Nephron progenitor cell (in vitro differentiated cells): ENCODE measurements at regions not wholly inside any gene's neighbourhood (a gene's known extent, or its start where the extent isn't known, plus 50 kb on each side); places are given as distances from the start of the nearest gene placed in this dataset.
"Not testable (repeated sequence)": the region's sequence is repeated elsewhere in the genome, so short reads cannot be mapped to it uniquely, and the experiment has no call there.

ENCODE experiments used
- DNase-seq: peaks from one replicate; pipeline ENCODE4 v3.0.0; 2021
- H3K27ac Mint-ChIP-seq: 2 replicates; pipeline ENCODE4 v1.8.0; 2021; ENCODE audit warnings: mild to moderate bottlenecking, moderate library complexity, mixed read lengths
- H3K27me3 Mint-ChIP-seq: 2 replicates; pipeline ENCODE4 v1.8.0; 2021; ENCODE audit warnings: mild to moderate bottlenecking, low read depth, mixed read lengths; ENCODE audit not compliant: poor library complexity
- H3K36me3 Mint-ChIP-seq: 2 replicates; pipeline ENCODE4 v1.8.0; 2021; ENCODE audit warnings: low read depth, mixed read lengths
- H3K4me1 Mint-ChIP-seq: 2 replicates; pipeline ENCODE4 v1.8.0; 2021; ENCODE audit warnings: mixed read lengths
- H3K4me3 Mint-ChIP-seq: 2 replicates; pipeline ENCODE4 v1.8.0; 2021; ENCODE audit warnings: mild to moderate bottlenecking, moderate library complexity, mixed read lengths
- H3K9me3 Mint-ChIP-seq: 2 replicates; pipeline ENCODE4 v1.8.0; 2021; ENCODE audit warnings: mild to moderate bottlenecking, moderate library complexity, mixed read lengths
- CTCF ChIP-seq: fragments of 200-600 bp; sonication (generic); IDR thresholded peaks from 2 replicates; pipeline ENCODE4 v1.5.0; 2021; ENCODE audit warnings: antibody characterized with exemption

DNA sequence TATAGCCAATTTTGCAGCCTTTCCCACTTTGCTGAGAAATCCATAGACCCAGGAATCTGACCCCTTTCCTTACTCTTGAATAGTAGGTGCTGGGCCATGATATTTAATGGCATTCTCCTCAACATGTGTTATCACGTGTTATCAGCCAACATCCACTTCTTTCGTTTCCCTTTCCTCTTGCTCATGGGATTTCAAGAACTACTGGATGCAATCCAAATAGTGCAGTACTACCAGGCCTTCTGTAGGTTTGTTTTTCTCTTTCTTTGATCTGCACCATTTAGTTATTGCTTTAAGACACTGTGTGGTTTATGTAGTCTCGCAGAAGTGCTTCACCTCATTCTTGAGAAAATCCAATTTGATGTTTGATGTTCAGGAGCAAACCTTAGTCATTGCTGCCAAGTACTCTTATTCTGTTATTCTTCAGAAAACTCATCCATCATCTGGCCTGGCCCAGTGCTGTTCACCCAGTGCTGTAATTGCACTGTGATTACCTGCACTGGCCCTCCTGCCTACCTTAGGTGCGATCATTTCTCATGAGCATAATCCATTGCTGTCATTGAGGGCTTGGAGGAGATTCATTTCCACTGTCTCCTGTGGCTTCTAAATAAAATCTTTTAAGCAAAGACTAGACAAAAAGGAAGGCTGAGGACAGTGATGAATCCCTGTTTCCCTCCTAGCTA lies 315.3 kb downstream of the BMPER start:
- H3K9me3 Mint-ChIP-seq: no peaks in the 10 kb centered on the region
- no peak for DNase-seq
- no peaks in the 10 kb centered on the region for H3K36me3 Mint-ChIP-seq
- H3K4me1 Mint-ChIP-seq: peaks cover 25% of the 10 kb centered on the region
- no peak overlapping the region for H3K27ac Mint-ChIP-seq
- no peaks in the 10 kb centered on the region for H3K27me3 Mint-ChIP-seq
- no peak for TF ChIP-seq CTCF
- no peak overlapping the region for H3K4me3 Mint-ChIP-seq

DNA sequence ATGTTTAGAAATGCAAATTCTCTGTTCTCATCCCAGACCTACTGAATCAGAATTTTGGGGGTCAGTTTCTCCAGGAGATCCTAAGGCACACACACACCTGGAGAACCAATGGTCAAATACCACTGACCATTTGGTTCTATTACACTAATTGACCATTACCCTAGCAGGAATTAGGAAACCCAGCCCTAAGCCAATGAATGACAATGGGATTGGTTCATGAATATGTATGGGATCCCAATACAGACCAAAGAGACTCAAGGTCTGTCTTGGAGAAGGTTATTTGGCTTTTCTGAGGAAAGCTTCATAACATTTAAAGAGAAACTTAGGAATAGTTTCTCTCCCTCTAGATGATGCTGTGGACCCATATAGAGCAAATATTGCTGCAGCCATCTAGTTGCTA lies 317.0 kb downstream of the BMPER start:
- Mint-ChIP-seq H3K27ac (no peak overlapping the region), H3K36me3 (peaks cover 3% of the 10 kb centered on the region), H3K4me3 (no peak overlapping the region), H3K9me3 (no peaks in the 10 kb centered on the region), H3K4me1 (peaks cover 17% of the 10 kb centered on the region), H3K27me3 (no peaks in the 10 kb centered on the region)
- TF ChIP-seq CTCF: no peak
- no peak for DNase-seq

GRCh38 chr7:34222722-34223121 lies 317.4 kb downstream of the BMPER start:
- H3K9me3 Mint-ChIP-seq: no peaks in the 10 kb centered on the region
- H3K36me3 Mint-ChIP-seq: peaks cover 4% of the 10 kb centered on the region
- H3K4me1 Mint-ChIP-seq: peaks cover 17% of the 10 kb centered on the region
- TF ChIP-seq CTCF: no peak
- no peaks in the 10 kb centered on the region for H3K27me3 Mint-ChIP-seq
- H3K4me3 Mint-ChIP-seq: no peak overlapping the region
- H3K27ac Mint-ChIP-seq: no peak overlapping the region
- no peak for DNase-seq

GRCh38 chr7:34224281-34224680 lies 318.9 kb downstream of the BMPER start:
- H3K4me1 Mint-ChIP-seq: peaks cover 17% of the 10 kb centered on the region
- TF ChIP-seq CTCF: no peak
- H3K9me3 Mint-ChIP-seq: no peaks in the 10 kb centered on the region
- no peak overlapping the region for H3K4me3 Mint-ChIP-seq
- H3K36me3 Mint-ChIP-seq: peaks cover 4% of the 10 kb centered on the region
- H3K27ac Mint-ChIP-seq: no peak overlapping the region
- H3K27me3 Mint-ChIP-seq: no peaks in the 10 kb centered on the region
- no peak for DNase-seq

DNA sequence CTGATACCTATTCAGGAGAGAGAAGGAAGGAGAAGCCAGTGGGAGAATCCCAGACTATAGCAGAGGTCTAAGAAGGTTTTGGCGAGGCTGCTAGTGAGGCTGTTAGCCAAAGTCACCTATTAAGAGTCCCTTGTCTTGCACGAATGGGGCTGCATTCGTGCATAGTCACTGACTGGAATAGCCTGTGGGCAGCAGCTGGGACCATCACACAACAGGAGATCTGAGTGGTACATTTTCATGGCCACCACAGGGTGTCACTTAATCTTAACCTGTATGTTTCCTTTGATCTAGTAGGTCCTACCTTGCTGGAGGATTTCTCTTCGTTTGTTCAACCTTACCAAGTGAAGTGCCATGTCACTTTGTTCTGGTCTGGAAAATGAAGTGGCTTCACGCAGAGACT lies 319.9 kb downstream of the BMPER start:
- DNase-seq: no peak
- H3K27me3 Mint-ChIP-seq: no peaks in the 10 kb centered on the region
- peaks cover 6% of the 10 kb centered on the region for H3K9me3 Mint-ChIP-seq
- peaks cover 4% of the 10 kb centered on the region for H3K36me3 Mint-ChIP-seq
- H3K27ac Mint-ChIP-seq: no peak overlapping the region
- TF ChIP-seq CTCF: no peak
- no peak overlapping the region for H3K4me3 Mint-ChIP-seq
- H3K4me1 Mint-ChIP-seq: peaks cover 17% of the 10 kb centered on the region

- H3K36me3 Mint-ChIP-seq: peaks cover 4% of the 10 kb centered on the region
- H3K4me1 Mint-ChIP-seq: peaks cover 17% of the 10 kb centered on the region
- H3K27me3 Mint-ChIP-seq: no peaks in the 10 kb centered on the region
- no peak for DNase-seq
- H3K27ac Mint-ChIP-seq: peak overlapping the region; percentile 8
- peaks cover 28% of the 10 kb centered on the region for H3K9me3 Mint-ChIP-seq
- H3K4me3 Mint-ChIP-seq: no peak overlapping the region
- no peak for TF ChIP-seq CTCF
These were observed 322.2 kb downstream of the BMPER start for GRCh38 chr7:34227525-34227924.

GRCh38 chr7:34235101-34235500 lies 329.8 kb downstream of the BMPER start:
- not testable (repeated sequence) for H3K36me3 Mint-ChIP-seq, DNase-seq, H3K27ac Mint-ChIP-seq, H3K4me1 Mint-ChIP-seq, H3K4me3 Mint-ChIP-seq, H3K27me3 Mint-ChIP-seq
- peaks cover 35% of the 10 kb centered on the region for H3K9me3 Mint-ChIP-seq
